CD4-positive, alpha-beta T cell (primary cell): ENCODE measurements at regions not wholly inside any gene's neighbourhood (a gene's known extent, or its start where the extent isn't known, plus 50 kb on each side); places are given as distances from the start of the nearest gene placed in this dataset.

ENCODE experiments used
- ATAC-seq: fragments of 200-7000 bp; cut with Tn5 transposase; one replicate; pipeline ENCODE4 v1.10.0; 2022; ENCODE audit warnings: mild to moderate bottlenecking; ENCODE audit not compliant: poor library complexity
- CTCF ChIA-PET: fragments of 350-600 bp; sonication (Branson Sonifier 250); formaldehyde crosslinking; loops from one replicate; lab custom pipeline; 2021; ENCODE audit warnings: antibody characterized with exemption, inconsistent platforms; lab: Charles Lee
- POLR2A ChIA-PET: fragments of 350-600 bp; sonication (Branson Sonifier 250); formaldehyde crosslinking; loops from one replicate; lab custom pipeline; 2021; ENCODE audit warnings: antibody characterized with exemption, inconsistent platforms; lab: Charles Lee
- DNase-seq, 14 experiments: peaks; one replicate each; pipeline ENCODE4 v3.0.0-alpha.2; 2013 to 2020; ENCODE audit warnings: mixed read lengths in 2 of 14
- H3K27ac ChIP-seq, 2 donors: one replicate each; pipeline versions ENCODE4 v1.5.1 to v1.7.0; 2013; ENCODE audit warnings: low read length in 2 of 2, low read depth in 1 of 2, mild to moderate bottlenecking in 1 of 2
- H3K27me3 ChIP-seq, 2 experiments: 1 replicate in 1 of 2; 2 replicates in 1 of 2; pipeline versions ENCODE4 v1.6.1 to v1.7.0; 2013; ENCODE audit warnings: low read length in 2 of 2, control low read depth in 1 of 2, mild to moderate bottlenecking in 1 of 2, moderate library complexity in 1 of 2; ENCODE audit not compliant: insufficient read depth in 2 of 2, control insufficient read depth in 1 of 2
- H3K36me3 ChIP-seq: one replicate; pipeline ENCODE4 v1.6.1; 2013; ENCODE audit warnings: low read length, control low read depth; ENCODE audit not compliant: insufficient read depth
- H3K4me1 ChIP-seq: one replicate; pipeline ENCODE4 v1.6.1; 2013; ENCODE audit warnings: low read length, control low read depth; ENCODE audit not compliant: insufficient read depth
- H3K4me3 ChIP-seq: one replicate; pipeline ENCODE4 v1.5.1; 2013; ENCODE audit warnings: mild to moderate bottlenecking, low read length, moderate library complexity
- H3K9me3 ChIP-seq, 2 experiments: 1 replicate in 1 of 2; 2 replicates in 1 of 2; pipeline versions ENCODE4 v1.6.1 to v1.7.0; 2013; ENCODE audit warnings: low read length in 2 of 2, mild to moderate bottlenecking in 2 of 2, control low read depth in 1 of 2, moderate library complexity in 1 of 2; ENCODE audit not compliant: control insufficient read depth in 1 of 2, insufficient read depth in 1 of 2
- H3K27ac Mint-ChIP-seq: one replicate; pipeline ENCODE4 v1.8.0; 2020; ENCODE audit warnings: mixed read lengths
- H3K27me3 Mint-ChIP-seq: one replicate; pipeline ENCODE4 v1.8.0; 2021; ENCODE audit warnings: mixed read lengths
- H3K36me3 Mint-ChIP-seq: one replicate; pipeline ENCODE4 v1.8.0; 2021; ENCODE audit warnings: low read depth, mixed read lengths
- H3K4me1 Mint-ChIP-seq: one replicate; pipeline ENCODE4 v1.8.0; 2021; ENCODE audit warnings: low read depth, mixed read lengths
- H3K4me3 Mint-ChIP-seq: one replicate; pipeline ENCODE4 v1.8.0; 2020; ENCODE audit warnings: mild to moderate bottlenecking, mixed read lengths
- H3K9me3 Mint-ChIP-seq: one replicate; pipeline ENCODE4 v1.8.0; 2020; ENCODE audit warnings: mixed read lengths
- CTCF ChIP-seq: fragments of 200-600 bp; IDR thresholded peaks from one replicate; pipeline ENCODE4 v1.8.0; 2022; ENCODE audit warnings: antibody characterized with exemption, mild to moderate bottlenecking
- intact Hi-C, 2 experiments: fragments of 100-400 bp; cut with DNase I in 1 of 2; cut with micrococcal nuclease in 1 of 2; formaldehyde crosslinking; loops; one replicate each; pipeline versions ENCODE4 v1.15.1 to v1.9.0; 2023 to 2025; cut with DNase I, micrococcal nuclease

GRCh38 chr6:94041945-94042709 is 622.8 kb upstream of the EPHA7 start:
- intact Hi-C loops, result no loop called here
- POLR2A ChIA-PET, result no interaction called here

GRCh38 chr6:94036024-94036423 is 616.7 kb upstream of the EPHA7 start:
- Mint-ChIP-seq H3K9me3 (peaks cover 20% of the 10 kb centered on the region), H3K27me3 (no peaks in the 10 kb centered on the region), H3K27ac (no peak overlapping the region), H3K4me1 (no peaks in the 10 kb centered on the region), H3K4me3 (no peak overlapping the region), H3K36me3 (no peaks in the 10 kb centered on the region)
- no peak for TF ChIP-seq CTCF
- no peak for ATAC-seq
- Histone ChIP-seq H3K4me1 (no peaks in the 10 kb centered on the region), H3K4me3 (no peak overlapping the region), H3K36me3 (no peaks in the 10 kb centered on the region), H3K27me3 (no peaks in the 10 kb centered on the region), H3K27ac (no peak overlapping the region), H3K9me3 (peaks cover 5 to 9% of the 10 kb centered on the region in 2 experiments)
- ChIA-PET POLR2A (no interaction called here), CTCF (no interaction called here)
- DNase-seq, result no peak
- intact Hi-C loops, result no loop called here

More at GRCh38 chr6:94041945-94042709, 622.8 kb upstream of the EPHA7 start:
- peaks cover 21% of the 10 kb centered on the region for H3K9me3 Mint-ChIP-seq
- CTCF ChIA-PET, result no interaction called here
- TF ChIP-seq CTCF, result no peak
- no peak overlapping the region for H3K4me3 ChIP-seq
- ATAC-seq, result no peak
- no peak overlapping the region for H3K4me3 Mint-ChIP-seq
- H3K27me3 ChIP-seq, result no peaks in the 10 kb centered on the region
- no peaks in the 10 kb centered on the region for H3K4me1 Mint-ChIP-seq
- peaks cover 3 to 4% of the 10 kb centered on the region in 2 experiments for H3K9me3 ChIP-seq
- H3K36me3 ChIP-seq, result no peaks in the 10 kb centered on the region
- no peak for DNase-seq
- H3K4me1 ChIP-seq, result no peaks in the 10 kb centered on the region
- no peaks in the 10 kb centered on the region for H3K36me3 Mint-ChIP-seq
- H3K27ac ChIP-seq, result no peak overlapping the region
- no peak overlapping the region for H3K27ac Mint-ChIP-seq
- no peaks in the 10 kb centered on the region for H3K27me3 Mint-ChIP-seq

GRCh38 chr6:94027374-94027773 is 608.0 kb upstream of the EPHA7 start:
- H3K36me3 Mint-ChIP-seq, result no peaks in the 10 kb centered on the region
- no peak for TF ChIP-seq CTCF
- H3K27ac Mint-ChIP-seq, result no peak overlapping the region
- H3K4me3 ChIP-seq, result no peak overlapping the region
- no peaks in the 10 kb centered on the region for H3K27me3 Mint-ChIP-seq
- CTCF ChIA-PET, result no interaction called here
- H3K9me3 Mint-ChIP-seq, result peaks cover 14% of the 10 kb centered on the region
- no peak for DNase-seq
- POLR2A ChIA-PET, result no interaction called here
- H3K9me3 ChIP-seq, result peaks cover 0 to 4% of the 10 kb centered on the region in 2 experiments
- no peak overlapping the region for H3K4me3 Mint-ChIP-seq
- H3K4me1 ChIP-seq, result no peaks in the 10 kb centered on the region
- H3K36me3 ChIP-seq, result no peaks in the 10 kb centered on the region
- no peaks in the 10 kb centered on the region for H3K4me1 Mint-ChIP-seq
- intact Hi-C loops, result no loop called here
- no peaks in the 10 kb centered on the region for H3K27me3 ChIP-seq
- no peak for ATAC-seq
- H3K27ac ChIP-seq, result no peak overlapping the region
